NCI-H1436 (cell line): ENCODE measurements at regions not wholly inside any gene's neighbourhood (a gene's known extent, or its start where the extent isn't known, plus 50 kb on each side); places are given as distances from the start of the nearest gene placed in this dataset.

Experiments used
- DNase-seq: peaks from one replicate; lab custom pipeline; 2025; lab: John Stamatoyannopoulos, UW

DNA sequence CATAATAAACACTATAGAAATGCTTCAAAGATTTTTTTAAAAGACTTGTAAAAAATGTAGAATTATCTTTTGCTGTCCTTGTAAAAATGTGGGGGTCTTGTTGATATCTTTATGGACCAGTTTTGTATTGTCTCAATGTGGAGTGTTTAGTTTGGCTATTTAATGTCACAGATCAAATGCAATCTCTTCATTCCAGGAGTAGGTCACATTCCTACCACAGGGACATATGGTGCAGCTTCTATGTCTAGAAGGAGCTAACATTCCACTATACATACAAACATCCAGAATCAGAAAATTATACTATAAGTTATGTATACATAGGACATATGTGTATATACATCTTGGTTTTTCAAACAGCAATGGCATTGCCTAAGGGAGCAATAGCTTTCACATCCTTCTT lies 345.7 kb downstream of the BMP4 start:
- no peak for DNase-seq

DNA sequence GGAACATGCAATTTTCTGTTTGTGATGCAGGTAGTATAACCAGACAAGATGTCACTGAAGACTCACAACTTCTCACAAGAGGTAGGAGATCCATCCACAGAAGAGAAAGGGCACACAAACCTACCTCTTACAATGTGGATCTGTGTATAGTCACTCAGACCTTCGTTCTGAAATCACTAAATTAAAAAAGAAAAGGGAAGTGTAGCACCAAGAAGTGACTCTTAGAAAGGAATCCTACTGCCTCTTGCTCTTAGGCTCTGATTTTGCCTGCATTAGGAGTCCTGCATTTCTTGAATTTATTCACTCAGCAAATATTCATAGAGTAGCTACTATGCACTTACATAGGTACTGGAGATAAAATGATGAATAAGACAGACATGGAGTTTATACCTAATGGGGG lies 347.6 kb downstream of the BMP4 start:
- no peak for DNase-seq

DNA sequence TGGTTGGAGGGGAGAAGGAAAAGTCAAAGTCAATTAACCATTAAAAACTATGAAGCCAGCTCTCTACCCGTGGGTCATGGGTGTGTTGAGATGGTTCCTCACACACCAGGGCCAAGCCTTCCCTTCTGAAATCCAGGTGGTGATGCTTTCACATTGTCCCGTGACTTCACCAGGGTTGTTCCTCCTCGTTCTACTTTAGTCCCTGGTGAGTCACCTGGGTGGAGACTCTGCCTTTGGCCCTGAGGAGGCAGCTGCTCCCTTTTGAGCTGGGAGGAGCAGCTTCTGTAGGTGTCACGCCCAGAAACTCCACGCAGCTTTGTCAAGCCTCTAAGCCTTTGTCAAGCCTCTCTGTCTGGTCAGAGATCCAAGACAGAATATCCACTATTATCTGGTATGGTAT lies 348.3 kb downstream of the BMP4 start:
- no peak for DNase-seq

DNA sequence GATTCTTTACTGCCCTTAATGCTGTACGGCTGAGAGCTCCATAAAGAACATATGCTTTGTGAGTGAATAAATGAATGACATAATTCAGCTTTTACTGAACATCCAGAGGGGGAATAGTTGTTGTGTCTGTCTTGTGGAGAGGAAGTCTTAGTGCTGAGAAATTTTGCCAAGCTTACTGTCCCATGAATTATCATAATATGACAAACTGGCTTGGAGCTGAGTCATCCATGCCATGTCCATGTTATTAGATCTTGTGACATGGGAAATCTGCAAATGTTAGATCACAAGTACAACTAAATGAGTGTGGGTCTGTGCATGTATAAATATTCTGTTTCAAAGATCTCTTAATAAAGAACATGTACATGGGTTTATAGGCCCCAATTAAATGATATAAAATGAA lies 350.4 kb downstream of the BMP4 start:
- DNase-seq = no peak

DNA sequence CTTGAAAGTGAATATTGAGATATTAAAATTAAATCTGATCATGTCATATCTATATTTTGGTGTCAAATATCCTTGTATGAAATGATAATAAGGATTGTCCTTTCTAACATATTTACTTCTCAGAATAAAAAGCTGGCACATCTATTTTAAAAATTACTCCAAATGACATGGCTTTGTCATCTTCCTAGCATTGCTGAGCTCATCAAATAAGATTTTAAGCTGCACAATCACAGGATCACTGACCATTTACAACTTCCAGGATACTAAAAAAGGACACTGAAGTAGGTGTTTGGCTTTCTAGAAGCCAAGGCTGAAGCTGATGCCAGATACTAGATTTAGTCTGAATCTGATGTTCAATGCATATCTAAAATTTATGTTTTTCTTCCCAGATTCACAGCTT lies 351.1 kb downstream of the BMP4 start:
- no peak for DNase-seq

DNA sequence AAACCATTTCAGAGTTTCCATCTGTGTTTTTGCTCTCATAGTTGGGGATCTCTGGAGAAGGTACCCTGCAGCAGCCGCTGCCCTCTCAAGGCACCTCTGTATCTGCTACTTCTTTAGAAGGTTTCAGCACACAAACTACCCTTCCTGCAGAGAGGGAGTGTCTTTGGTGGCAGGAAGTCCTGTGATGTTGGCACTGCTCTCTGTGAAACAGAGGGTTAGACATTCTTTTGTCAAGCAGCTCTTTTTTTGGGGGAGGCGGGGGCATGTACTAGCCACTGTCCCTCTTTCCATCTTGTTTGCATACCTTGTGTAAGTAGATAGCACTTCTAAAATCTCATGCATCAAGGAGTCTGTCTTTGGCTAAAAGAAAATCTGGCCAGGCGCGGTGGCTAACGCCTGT lies 352.6 kb downstream of the BMP4 start:
- no peak for DNase-seq

DNA sequence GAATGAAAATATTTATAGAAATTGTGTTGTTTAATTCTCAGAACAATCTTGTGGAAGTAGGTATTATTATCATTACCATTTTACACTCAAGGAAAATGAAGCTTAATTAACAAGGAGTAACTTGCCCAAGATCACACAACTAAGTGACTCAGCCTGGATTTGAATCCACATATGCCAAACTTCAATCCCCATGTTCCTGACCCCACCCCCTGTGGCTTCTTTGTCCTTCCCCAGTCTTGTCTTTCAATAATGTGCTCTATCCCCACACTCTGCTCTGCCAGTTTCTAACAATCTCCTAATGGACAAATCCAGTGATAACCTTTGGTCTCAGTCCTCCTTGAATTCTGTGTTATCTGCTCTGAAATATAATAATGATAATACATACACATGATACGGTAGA lies 355.2 kb downstream of the BMP4 start:
- DNase-seq = no peak

DNA sequence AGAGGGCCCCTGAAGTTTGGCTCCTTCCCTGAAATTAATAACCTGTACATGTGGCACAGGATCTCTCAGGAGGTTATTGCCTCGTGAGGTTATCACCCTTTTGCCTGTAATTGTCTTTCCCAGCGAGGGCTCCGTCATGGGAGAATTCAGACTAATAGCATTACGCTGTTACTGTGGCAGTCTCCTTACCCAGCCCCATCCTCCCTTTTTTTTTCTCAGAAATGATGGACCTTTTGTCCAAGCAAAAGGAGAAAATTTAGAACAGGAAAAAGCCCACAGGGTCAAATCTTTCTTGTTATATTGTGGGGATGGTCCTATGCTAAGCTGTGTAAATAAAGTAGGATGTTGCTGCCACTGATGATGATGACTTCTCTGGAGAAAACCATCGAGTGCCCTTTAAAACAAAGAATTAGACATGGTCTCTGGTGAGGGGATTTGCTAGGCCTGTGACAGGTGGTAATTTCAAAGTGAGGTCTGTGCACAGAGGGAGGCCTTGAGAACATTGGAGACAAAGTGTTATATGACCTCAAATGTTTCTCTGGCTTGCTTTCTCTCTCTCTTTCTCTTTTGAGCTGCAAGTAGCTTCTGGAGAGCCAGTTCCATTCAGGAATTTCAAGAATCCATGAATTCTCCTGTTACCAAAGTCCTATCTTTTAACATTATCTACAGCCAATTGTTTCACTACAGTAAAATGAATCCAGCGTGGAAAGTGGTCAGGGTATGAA lies 357.2 kb downstream of the BMP4 start:
- DNase-seq = no peak

DNA sequence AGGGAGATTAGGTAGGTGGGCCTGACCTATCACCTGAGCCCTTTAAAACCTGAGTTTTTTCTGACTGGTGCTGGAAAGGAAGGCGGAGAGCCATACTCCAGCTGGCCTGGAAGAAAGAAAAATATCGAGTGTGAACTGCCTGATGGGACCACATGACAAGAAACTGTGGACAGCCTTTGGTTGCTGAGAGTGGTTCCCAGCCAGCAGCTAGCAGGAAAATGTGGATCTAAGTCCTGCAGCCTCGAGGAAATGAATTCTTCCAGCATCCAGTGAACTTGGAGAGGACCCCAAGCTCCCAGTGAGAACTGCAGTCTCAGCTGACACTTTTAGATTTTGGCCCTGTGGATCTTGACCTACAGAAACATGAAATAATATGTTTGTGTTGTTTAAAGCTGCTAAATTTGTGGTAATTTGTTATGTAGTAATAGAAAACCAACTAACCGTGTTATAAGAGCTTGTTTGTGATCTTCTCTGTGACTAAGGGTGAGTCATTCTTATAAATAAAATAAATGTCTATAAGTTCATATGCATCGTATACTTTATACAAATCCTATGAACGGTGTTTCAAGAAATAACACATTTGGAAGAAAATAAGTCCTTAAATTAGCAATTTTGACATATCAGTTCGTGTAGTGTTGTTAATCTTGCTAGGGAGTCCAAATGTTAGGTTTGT lies 359.6 kb downstream of the BMP4 start:
- DNase-seq = no peak

DNA sequence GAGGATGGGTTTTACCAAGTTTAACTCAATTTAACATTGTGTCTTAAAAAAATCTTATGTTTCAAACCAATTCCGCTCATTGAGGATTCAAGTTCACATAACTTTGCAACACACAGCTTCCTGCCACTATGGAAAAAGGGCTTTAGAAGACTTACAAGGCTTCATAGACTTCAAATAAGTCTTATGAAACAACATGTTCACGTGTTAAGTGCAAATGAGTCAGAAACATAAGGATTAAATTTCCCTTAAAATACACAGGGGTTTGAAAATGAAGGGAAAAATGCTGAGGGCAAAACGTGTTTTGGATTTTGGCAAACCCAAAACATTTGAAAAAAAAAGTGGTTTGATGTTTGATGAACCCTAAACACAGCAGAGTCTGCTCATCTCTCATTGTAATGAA lies 364.8 kb downstream of the BMP4 start:
- DNase-seq = no peak

DNA sequence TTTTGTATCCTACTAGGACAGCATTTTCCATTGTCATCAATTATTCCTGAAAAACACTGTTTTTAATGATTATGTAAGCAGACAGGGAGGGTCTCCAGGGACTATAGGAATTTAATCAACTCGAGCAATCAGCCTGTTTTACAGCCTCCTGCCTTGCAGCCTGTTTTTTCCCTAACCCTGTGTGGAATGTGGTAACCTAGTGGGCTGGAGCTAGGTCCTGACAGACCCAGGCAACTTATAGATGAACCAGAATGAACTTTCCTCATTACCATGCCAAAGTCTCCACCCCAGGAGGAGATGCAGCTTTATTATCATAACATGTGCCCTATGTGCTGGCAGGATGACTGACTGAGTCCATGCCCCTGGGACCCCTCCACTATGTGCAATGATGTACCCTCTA lies 375.1 kb downstream of the BMP4 start:
- no peak for DNase-seq

DNA sequence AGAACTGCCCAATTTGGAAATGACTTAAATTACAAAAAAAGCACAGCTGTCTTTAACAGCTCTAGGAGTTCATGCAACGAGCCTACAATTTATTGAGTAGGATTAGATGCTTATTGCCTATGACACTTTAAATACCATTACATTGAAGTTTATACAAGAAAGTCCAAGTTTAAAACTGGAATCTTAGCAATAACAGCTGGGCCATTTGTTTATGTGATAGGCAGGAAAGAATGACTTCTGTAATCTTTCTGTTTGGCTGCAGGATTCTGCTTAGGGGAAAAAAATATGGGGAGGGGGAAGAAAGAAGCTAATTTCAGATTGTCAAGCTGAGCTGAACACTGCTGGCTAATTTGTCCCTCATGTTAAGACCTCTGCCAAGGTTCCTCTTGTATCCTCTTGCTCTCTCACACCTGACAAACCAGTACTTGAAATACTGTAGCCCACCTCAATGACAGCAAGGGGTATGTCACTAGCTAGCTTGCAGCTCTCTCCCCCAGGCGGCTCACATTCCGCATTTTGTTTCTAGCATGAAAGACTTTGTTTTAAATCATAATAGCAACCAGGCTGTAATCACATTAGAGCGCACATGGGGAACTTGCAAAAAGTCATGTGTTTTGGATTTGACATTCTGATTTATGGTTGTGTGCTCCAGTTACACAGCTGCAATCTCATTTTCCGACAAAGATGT lies 384.8 kb downstream of the BMP4 start:
- no peak for DNase-seq

DNA sequence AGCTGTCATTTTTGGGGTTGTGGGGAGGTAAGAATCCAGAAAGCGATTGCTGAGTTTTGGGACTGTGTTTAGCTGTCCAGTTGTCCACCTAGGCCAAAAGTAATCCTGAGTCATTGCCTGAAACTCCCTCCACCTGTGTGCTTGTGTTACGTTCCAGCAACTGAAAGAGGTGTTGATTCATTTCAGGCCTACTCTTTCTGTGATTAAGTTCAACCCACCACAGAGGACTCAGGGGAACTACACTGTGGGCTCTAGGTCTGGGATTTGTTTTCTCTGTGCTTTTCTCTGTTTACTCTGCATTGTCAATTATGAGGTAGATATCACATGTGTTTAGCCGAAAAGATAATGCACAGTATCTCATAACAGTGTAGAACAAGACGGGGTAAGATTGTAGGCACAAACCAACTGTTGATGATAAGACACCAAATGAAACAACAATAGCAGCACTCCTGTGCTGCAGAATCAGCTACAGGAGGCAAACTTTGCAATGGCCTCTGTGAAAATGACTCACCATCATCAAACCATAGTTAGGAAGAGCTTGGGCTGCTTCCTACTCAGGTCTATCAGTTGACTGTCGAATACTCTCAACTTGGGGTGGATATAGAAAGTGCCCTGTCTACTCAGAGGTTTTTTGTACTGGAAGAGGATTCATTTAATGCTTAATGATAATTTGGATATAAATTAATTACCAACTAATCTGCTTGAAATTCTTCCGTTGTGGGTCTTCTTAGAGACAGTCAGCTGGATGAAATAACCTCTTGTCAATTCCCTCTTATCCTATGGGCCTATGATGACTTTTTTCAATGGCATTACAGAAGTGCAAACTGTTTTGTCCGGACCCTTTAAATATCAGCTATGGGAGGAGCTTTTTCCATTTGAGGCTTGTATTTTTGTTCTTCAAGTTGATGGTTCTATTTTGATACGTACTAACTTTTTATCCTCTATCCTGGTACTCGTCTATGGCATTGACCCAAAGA lies 385.9 kb downstream of the BMP4 start:
- no peak for DNase-seq

DNA sequence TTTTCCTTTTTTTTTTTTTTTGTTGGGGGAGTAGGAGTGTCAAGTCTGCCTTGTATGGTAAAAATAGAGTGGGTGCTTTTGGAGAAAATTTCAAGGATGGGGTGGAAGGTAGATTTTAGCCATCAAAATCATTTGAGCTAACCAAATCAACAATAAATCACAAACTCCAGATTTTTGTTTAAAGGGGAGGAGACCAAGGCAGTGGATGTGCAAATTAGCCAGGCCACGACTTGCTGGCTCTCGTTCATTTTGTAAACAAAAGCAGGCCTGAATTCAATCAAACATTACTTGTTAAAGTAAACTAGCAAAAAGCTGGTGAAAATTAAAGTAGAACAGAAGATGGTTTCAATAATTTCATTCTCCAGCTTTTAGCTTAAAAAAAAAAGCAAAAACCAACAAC lies 387.2 kb downstream of the BMP4 start:
- DNase-seq = no peak

DNA sequence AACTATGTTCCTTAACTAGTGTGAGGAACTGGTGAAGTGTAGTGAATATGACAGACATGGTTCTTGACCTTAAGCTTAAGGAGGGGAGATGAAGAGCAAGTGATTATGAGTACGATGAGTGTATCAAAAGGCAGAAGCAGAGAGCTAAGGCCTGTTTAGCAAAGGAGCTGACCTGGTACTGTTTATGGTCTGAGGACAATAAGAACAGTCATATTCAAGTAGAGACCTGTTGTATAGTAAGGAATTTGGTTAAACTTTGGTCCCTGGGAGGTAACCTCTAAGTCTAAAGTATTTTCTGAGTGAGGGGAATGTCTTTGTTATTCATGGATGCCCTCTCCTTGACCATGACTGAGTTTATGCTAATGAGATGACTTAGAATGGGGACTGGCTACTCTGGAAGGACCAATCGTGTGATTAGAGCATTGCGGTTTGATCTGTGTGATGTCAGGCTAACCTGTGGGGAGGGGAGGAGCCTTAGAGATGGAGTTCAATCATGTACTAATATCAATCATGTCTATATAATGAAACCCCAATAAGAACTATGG lies 389.3 kb downstream of the BMP4 start:
- DNase-seq = no peak

DNA sequence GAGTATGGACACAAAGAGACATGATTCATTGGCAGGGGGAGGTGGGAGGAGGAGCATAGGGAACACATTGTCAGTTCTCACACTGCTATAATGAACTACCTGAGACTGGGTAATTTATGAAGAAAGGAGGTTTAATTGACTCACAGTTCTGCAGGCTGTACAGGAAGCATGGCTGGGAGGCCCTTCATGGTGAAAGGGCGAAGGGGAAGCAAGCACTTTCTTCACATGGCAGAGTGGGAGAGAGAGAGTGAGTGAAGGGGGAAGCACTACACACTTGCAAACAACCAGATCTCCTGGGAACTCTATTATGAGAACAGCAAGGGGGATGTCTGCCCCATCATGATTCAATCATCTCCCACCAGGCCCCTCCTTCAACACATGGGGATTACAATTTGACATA lies 391.8 kb downstream of the BMP4 start:
- DNase-seq = no peak

DNA sequence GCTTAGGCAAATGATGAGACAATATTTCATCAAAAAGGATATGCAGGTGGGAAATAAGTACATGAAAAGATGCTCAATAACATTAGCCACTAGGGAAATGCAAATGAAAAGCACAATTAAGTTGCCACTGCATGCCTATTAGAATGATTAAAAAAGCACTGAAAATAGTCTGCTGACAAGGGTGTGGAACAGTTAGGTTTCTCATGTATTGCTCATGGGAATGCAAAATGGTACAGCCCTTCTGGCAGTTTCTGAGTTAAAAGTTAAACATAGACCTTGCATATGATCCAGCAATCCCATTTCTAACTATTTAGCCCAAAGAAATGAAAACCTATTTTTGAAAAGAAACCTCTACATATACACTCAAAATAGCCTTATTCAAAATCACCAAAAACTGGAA lies 393.0 kb downstream of the BMP4 start:
- no peak for DNase-seq

DNA sequence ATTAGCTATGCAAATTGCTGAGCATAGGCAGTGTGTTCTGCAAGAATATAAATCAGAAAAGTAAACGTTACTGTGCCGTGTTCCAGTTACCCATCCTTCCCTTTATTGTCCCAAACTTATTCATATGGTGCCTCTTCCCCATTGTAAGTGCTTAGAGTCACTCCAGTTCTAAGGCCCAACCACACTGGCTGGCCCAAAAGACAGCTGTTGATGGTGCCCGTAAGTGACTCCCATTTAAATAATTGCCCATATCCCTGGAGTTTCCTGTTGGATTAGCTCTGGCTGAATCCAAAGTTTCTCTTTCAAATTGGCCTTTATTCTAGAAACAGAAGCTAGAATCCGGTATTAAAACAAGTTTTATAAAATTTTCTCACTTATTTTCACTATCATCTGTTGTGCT lies 400.1 kb upstream of the DDHD1 start:
- DNase-seq = no peak

DNA sequence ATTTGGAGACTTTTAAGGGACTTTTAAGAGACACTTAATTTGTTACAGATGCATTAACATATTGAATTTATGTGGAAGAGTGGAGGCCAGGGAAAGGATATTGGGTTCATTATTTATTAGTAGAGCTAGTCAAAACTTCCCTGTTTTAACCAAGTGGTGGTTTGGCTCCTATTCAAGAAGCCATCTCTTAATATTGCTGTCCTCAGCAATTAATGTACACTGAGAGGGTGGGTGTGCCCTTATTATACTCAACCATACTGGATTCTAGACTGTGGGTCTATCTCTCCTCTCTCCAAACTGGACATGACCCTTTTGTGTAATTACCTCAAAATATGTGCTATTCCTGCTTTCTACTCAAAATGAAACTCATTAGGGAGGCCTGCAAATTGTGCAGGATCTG lies 398.7 kb upstream of the DDHD1 start:
- DNase-seq = no peak

DNA sequence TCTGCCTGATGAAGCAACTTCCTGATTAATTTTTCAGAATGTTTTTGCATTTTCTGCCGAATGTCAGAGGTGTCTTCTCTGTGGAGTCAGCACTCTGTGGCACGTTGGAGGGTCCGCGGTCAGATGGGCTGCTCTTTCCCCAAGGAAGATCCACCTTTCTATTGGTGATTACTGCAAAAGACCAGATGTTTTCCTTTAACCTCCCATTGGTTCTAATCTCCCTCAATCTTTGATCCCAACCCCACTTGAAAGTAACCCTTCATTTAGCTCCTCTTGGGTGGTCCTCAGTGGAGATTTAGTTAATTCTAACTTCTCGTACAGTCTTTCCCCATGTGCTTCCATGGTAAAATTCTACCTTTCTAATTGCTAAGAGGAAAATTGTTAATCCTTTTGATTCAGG lies 397.7 kb upstream of the DDHD1 start:
- DNase-seq = no peak

DNA sequence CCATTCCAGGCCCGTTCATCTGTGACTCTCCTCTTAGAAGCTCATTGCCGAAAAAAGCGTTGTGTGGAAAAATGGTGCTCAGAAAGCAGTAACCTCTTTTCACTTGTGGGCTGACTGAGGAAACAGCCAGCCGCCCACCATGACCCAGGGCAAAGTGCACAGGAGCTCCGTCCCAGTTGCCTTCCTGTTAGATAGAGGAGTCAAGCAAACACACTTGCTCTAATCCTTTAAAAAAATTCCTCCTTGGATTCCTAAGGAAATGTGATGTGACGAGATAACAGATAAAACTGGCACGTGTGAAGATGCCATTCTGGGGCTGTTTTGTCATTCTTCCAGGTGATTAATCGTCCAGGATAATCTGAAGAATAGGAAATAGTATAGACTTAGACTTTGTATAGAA lies 396.8 kb upstream of the DDHD1 start:
- no peak for DNase-seq

DNA sequence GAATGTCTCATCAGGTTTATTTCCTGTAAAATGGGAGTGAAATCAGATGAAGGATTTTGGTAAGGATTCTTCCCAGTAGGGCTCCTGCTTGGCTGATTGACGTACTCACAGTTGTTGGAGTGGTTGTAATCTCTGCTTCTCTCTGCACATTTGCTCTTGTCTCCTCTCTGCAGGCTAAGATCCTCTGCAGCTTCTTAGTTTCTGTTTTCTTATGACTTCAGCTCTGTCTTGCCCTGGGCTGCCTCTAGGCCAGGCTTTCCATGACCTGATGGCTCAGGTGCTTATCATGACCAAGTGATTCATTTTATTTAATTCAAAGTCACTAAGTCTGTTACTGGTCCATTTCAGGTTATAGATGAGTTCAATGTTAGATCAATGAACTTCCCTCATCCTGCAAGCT lies 394.5 kb upstream of the DDHD1 start:
- no peak for DNase-seq
